ENCODE measurements at regions not wholly inside any gene's neighbourhood (a gene's known extent, or its start where the extent isn't known, plus 50 kb on each side); places are given as distances from the start of the nearest gene placed in this dataset.

- no peak for DNase-seq (ENCODE audit: low read depth)
- in situ Hi-C loops (cut with HindIII; ENCODE audit: low sequenced_read_pairs): no loop called here
- H3K4me3 ChIP-seq (ENCODE audit: low read depth, low read length): no peak overlapping the region
- no peak for TF ChIP-seq CTCF (IDR thresholded peaks at IDR 0.05; ENCODE audit: low read depth, low read length, missing control alignments)
These were observed 62.7 kb upstream of the RNU6-1 start for GRCh38 chr15:67902579-67903009.

GRCh38 chr15:67903708-67904107, 63.9 kb upstream of the RNU6-1 start:
- H3K4me3 ChIP-seq (ENCODE audit: low read depth, low read length): no peak overlapping the region
- in situ Hi-C loops (cut with HindIII; ENCODE audit: low sequenced_read_pairs): no loop called here
- TF ChIP-seq CTCF (IDR thresholded peaks at IDR 0.05; ENCODE audit: low read depth, low read length, missing control alignments): no peak
- DNase-seq (ENCODE audit: low read depth): no peak

GRCh38 chr15:67905628-67906027, 65.8 kb upstream of the RNU6-1 start:
- no peak for DNase-seq (ENCODE audit: low read depth)
- no peak for TF ChIP-seq CTCF (IDR thresholded peaks at IDR 0.05; ENCODE audit: low read depth, low read length, missing control alignments)
- no peak overlapping the region for H3K4me3 ChIP-seq (ENCODE audit: low read depth, low read length)
- in situ Hi-C loops (cut with HindIII; ENCODE audit: low sequenced_read_pairs): no loop called here

- DNase-seq (ENCODE audit: low read depth): no peak
- in situ Hi-C loops (cut with HindIII; ENCODE audit: low sequenced_read_pairs): no loop called here
- peak; percentile 44 for TF ChIP-seq CTCF (IDR thresholded peaks at IDR 0.05; ENCODE audit: low read depth, low read length, missing control alignments)
- no peak overlapping the region for H3K4me3 ChIP-seq (ENCODE audit: low read depth, low read length)
These were observed 66.5 kb upstream of the RNU6-1 start for GRCh38 chr15:67906382-67906781.

- no peak for DNase-seq (ENCODE audit: low read depth)
- no peak overlapping the region for H3K4me3 ChIP-seq (ENCODE audit: low read depth, low read length)
- in situ Hi-C loops (cut with HindIII; ENCODE audit: low sequenced_read_pairs): no loop called here
- TF ChIP-seq CTCF (IDR thresholded peaks at IDR 0.05; ENCODE audit: low read depth, low read length, missing control alignments): no peak
These were observed 67.4 kb upstream of the RNU6-1 start for GRCh38 chr15:67907184-67907723.

- no peak for TF ChIP-seq CTCF (IDR thresholded peaks at IDR 0.05; ENCODE audit: low read depth, low read length, missing control alignments)
- DNase-seq (ENCODE audit: low read depth): no peak
- H3K4me3 ChIP-seq (ENCODE audit: low read depth, low read length): no peak overlapping the region
- in situ Hi-C loops (cut with HindIII; ENCODE audit: low sequenced_read_pairs): no loop called here
These were observed 68.9 kb upstream of the RNU6-1 start for GRCh38 chr15:67908756-67909155.

- H3K4me3 ChIP-seq (ENCODE audit: low read depth, low read length): no peak overlapping the region
- no peak for TF ChIP-seq CTCF (IDR thresholded peaks at IDR 0.05; ENCODE audit: low read depth, low read length, missing control alignments)
- in situ Hi-C loops (cut with HindIII; ENCODE audit: low sequenced_read_pairs): no loop called here
- DNase-seq (ENCODE audit: low read depth): no peak
These were observed 71.9 kb upstream of the RNU6-1 start for GRCh38 chr15:67911727-67912126.

Data from astrocyte of the cerebellum (primary cell).